COLO829 (cell line): ENCODE measurements at regions not wholly inside any gene's neighbourhood (a gene's known extent, or its start where the extent isn't known, plus 50 kb on each side); places are given as distances from the start of the nearest gene placed in this dataset.
"Not testable (repeated sequence)": the region's sequence is repeated elsewhere in the genome, so short reads cannot be mapped to it uniquely, and the experiment has no call there.

ENCODE experiments used
- DNase-seq: peaks from one replicate; pipeline ENCODE4 v3.0.0; 2012; ENCODE audit warnings: low spot score

DNA sequence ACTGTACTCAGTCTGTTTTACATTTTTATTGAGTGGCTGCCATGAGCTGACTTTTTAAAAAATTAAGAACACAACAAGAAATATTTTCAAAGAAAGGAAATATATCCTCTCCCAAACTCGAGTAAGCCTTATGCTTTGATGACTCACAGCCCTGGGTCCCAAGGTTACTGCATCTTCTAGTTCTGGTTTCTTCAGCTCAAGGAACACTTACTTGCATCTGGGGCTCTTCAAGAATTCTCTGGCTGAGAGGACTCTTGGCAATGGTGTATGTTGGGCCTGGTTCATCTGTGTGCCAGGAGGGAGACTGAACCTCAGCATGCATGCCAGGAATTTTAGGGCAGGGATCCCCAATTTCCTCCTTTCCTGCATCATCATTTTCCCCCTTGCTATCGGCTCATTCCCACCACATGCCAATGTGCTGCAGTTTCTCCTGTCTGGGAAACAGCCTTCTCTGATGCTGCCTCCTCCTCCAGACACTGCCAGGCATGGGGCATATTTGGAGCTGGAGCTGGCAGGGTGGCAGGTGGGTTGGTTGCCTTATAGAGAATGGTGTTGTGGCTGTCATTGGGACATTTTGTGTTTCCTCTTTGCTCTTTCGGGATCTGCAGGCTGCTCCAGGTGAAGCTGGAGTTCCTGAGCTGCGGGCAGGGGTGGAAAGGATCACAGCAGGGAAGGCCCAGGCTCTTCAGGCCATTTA, 192.2 kb upstream of the HS6ST1 start:
- DNase-seq: no peak

DNA sequence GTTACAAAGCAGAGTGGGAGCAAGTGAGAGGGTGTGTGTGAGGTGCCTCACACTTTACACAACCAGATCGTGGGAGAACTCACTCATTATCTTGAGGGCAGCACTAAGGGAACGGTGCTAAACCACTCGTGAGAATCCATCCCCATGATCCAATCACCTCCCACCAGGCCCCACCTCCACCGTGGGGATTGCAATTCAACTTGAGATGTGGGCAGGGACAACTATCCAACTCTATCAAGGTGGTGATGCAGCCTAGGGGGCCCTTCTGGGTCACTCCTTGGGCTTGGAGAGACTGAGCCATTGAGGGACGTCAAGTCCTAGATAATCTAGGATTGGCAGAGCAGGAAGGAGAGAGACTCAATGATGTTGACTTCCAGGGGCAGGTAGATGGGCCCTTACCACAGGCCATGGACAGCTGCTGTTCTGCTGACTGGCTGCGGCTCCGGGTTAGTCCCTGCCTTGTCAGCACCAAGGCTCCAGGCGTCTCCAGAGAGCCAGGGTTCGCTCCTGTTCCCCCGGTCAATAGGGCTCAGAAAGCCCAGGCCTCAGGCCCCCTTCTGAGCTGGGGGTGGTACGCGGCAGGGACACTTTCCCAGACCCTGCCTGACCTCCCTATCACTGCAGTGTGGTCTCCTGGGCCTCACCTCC, 193.2 kb upstream of the HS6ST1 start:
- no peak for DNase-seq

- DNase-seq: no peak
Measured at GRCh38 chr2:128512379-128513115, 193.9 kb upstream of the HS6ST1 start.

GRCh38 chr2:128513116-128513960, 194.7 kb upstream of the HS6ST1 start:
- no peak for DNase-seq

DNA sequence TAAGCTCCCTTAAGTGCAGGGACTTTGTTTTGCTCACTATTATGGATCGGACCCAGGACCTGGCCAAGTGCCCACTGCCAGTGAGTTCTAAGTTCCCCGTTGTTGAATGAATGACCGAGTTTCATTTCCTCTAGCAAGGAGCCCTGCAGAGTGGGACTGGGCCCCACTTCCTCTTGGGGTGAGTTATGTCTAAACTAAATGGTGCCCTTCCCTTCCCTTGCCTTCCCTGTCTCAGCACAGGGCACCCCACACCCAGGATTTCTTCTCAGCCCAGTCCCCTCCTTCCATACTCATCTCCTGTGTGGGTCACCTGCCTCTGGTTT, 195.3 kb upstream of the HS6ST1 start:
- no peak for DNase-seq

DNA sequence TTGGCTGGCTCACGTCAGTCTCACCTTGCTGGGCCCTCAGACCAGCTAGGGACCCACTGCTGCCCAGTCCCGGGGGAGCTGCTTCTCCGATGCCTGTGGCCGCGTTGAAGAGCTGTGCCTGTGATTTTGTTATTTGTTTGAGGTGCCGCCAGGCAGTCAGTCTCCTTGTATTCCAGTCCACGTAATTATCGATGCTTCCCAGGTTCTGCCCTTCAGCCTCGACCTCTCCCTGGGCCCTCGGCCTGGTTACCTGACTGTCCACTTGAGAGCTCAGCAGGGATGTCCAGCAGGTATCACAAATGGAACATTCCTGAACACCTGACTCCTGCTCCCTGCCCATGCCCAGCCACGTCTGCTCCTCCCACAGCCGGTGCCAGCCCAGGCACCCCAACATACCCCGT, 195.9 kb upstream of the HS6ST1 start:
- DNase-seq: no peak

DNA sequence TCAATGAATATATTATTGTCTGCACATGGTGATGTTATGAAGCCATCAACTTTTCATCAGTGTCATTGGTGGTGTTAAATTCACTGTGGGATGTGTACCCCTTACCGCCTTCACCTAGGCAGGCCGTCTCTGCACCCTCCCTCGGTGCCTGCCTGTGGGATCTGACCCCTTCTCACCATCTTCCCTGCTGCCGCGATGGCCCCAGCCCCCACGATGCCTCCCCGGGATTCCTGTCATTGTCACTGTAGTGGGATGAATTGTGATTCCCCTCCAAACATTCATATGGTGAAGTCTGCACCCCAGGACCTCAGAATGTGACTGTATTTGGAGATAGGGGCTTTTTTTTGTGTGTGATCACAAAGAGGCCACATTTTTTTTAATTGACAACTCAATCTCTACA, 198.3 kb upstream of the HS6ST1 start:
- no peak for DNase-seq

DNA sequence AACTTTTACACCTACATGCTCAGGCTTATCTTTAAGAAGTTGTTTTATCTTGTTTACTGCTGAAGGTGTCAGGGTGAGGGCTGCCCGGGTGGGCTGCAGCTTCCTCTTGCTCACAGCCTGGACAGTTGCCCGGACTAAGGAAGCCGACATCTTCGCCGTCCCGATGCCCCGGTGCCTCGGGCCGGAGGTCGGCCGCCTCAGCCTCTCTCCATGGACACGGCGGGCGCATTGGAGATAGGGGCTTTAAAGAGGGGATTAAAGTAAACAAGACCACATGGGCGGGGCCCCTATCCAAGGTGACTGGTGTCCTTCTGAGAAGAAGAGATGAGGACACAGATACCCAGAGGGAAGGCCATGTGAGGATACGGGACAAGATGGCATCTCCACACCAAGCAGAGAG, 200.4 kb upstream of the HS6ST1 start:
- DNase-seq: not testable (repeated sequence)

- DNase-seq: no peak
Measured at GRCh38 chr2:128519517-128520215, 201.0 kb upstream of the HS6ST1 start.

DNA sequence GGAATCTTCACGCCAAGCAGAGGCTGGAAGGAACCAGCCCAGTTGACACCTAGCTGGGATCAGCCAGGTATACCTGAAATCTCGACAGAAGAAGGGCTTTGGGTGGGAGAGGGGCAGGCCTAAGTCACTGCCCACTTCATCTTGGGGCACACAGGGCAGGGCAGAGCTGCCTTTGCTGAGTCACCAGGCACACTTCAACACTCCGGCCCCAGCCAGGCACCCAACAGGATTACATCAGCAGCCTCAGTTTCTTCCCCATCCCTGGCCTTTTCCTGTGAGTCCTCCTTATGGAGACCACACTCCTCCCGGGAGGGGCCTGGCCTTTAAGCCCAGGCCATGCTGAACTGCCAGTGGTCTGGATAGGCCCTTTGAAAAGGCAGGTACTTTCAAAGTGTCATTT, 201.7 kb upstream of the HS6ST1 start:
- DNase-seq: no peak

DNA sequence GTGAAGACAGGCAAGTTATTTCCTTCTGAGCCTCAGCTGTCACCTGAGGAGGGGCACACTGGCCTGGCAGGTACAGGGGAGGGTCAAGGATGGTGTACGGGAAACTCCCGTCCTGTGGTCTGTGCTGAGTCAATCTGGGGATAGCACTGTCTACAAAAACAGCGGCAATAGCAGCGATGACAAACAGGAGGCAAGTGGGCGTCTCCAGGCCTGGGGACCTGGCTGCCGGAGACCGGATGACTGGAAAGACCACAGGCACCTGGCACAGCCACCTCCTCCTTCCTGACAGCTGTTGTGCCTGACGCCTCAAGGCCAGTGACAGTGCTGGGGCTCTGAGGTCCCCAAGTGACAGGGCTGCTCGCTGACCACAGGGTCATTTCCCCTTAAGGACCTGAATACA, 202.1 kb upstream of the HS6ST1 start:
- no peak for DNase-seq

DNA sequence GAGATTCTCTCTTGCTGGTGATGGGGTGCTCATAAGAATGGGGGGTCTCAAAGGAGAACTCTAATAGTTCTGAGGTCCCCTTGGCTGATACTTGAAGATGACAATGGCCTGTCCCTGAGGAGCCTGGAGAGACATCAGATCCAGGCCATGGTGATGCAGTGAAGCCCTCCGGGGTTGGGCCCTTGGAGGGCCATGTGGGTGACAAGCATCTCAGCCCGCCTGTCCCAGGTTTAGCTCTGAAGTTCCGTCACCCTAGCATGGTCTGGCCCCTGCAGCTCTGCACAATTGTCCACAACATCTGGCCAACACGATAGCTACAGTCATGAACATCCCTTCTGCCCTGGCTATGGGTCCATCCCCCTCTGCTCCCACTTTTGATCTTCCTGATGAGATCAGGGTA, 202.8 kb upstream of the HS6ST1 start:
- DNase-seq: no peak

GRCh38 chr2:128522829-128523228, 204.2 kb upstream of the HS6ST1 start:
- no peak for DNase-seq

- no peak for DNase-seq
Measured at GRCh38 chr2:128523457-128523856, 204.8 kb upstream of the HS6ST1 start.

DNA sequence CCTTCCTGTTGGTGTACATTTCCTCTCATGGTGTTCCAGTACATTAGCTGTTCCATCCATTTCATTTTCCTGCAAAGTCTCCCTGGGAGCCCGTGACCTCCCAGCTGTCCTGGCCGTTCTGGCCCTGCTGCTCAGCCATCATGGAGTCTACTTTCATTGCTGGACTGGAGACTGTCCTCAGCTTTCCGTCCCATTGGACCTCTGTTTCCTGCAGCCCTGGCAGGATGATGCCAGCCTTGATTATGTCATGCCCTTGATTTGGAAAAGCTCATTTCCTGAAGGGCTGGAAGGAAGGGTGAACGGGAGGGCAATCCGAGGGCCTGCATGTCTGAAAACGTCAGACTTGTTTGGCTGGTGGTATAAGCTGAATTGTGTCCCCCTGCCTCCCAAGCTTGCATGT, 205.5 kb upstream of the HS6ST1 start:
- no peak for DNase-seq

DNA sequence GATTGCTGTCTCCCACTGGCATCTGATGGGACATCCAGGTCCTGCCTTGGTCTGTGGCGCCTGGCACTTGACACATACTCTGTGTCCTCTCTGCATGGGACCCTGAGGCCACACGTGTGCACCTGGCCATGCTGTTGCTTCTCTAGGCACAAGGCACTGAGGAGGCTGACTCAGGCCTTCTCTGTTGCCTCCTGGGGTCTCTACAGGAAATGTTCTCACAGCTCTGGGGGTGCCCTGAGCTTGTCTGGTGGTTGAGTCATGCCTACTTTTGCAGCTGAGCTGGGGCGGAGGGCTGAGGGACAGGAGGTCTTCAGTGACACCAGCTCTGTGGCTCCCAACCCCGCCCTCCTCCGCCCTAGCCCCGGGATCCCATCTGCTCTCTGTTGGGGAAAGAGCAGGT, 207.0 kb upstream of the HS6ST1 start:
- no peak for DNase-seq

DNA sequence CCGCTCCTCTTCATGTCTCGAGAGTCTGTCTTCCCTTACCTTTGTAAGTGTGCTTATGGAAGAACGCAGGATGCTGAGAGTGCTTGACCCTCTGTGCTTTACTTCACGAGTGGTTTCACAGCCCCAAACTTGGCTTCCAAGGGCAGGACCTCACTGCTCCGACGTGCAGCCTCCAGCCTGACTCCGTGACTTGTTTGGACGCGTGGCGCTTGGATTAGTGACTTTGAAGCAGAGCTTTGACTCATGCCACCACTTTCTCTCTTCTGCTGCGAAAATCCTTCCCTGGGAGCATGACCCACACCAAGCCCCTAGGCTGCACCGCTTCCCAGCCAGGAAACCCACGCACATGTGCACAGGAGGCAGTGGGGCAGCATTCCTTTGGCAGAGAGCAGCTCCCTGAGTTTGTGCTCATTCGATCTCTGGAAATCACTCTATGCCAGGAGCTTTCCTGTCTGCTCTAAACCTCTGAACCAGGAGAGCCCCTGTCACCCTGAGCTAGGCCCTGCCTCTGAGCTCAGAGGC, 207.8 kb upstream of the HS6ST1 start:
- DNase-seq: no peak

- DNase-seq: no peak
Measured at GRCh38 chr2:128528133-128528532, 209.5 kb upstream of the HS6ST1 start.

DNA sequence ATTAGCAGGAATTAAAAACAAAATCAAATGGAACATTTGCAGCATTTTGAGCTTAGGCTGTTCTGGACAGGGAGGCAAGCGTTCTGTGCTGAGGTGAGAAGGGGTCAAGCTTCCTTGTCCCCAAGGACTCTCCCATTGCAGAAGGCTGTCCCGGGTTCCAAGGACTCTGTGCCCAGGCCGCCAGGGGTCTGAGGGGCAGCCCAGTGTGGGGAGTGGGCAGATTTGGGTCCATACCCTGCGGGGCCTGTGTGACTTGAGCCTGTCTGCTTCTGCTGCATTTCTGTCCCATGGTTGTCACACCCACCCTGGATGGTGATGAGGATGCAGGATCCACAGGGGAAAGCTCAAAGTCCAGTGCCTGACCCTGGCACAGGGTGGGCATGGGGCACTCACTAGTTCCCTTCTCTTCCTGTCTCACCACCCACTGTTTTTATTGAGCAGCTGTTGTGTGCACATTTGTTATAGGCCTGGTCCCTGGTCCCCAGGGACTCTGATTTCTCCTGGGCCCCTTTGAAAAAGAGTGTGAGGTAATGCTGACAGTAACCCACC, 211.4 kb upstream of the HS6ST1 start:
- no peak for DNase-seq

GRCh38 chr2:128531856-128532255, 213.2 kb upstream of the HS6ST1 start:
- no peak for DNase-seq

GRCh38 chr2:128533101-128533500, 214.4 kb upstream of the HS6ST1 start:
- no peak for DNase-seq
